ENCODE measurements at regions not wholly inside any gene's neighbourhood (a gene's known extent, or its start where the extent isn't known, plus 50 kb on each side); places are given as distances from the start of the nearest gene placed in this dataset.

- no peak for TF ChIP-seq CTCF (IDR thresholded peaks at IDR 0.05; ENCODE audit: insufficient read depth in 1 of 2, low read depth in 1 of 2, low read length in 1 of 2, severe bottlenecking in 1 of 2, unreplicated experiment in 1 of 2)
- no peaks in the 10 kb centered on the region for H3K27me3 Mint-ChIP-seq (ENCODE audit: insufficient read depth, unreplicated experiment)
- no peak for DNase-seq
- no peaks in the 10 kb centered on the region for H3K9me3 Mint-ChIP-seq (ENCODE audit: unreplicated experiment)
- H3K4me3 ChIP-seq (ENCODE audit: low read depth, low read length): no peak overlapping the region
- POLR2A ChIA-PET: no interaction called here
- no TSS peak for BruUV-seq (replicated peaks)
- no peaks in the 10 kb centered on the region for H3K4me1 ChIP-seq
- no peaks in the 10 kb centered on the region for H3K27me3 ChIP-seq (replicated peaks; ENCODE audit: control insufficient read depth, insufficient read depth, low read length)
- no peak overlapping the region for H3K27ac Mint-ChIP-seq (ENCODE audit: unreplicated experiment)
- CTCF ChIA-PET: no interaction called here
- H3K36me3 Mint-ChIP-seq (ENCODE audit: insufficient read depth, unreplicated experiment): no peaks in the 10 kb centered on the region
- no peaks in the 10 kb centered on the region for H3K36me3 ChIP-seq (ENCODE audit: control insufficient read depth, insufficient read depth, low read length)
- H3K4me1 Mint-ChIP-seq (ENCODE audit: low read depth, unreplicated experiment): no peaks in the 10 kb centered on the region
- no peak overlapping the region for H3K4me3 Mint-ChIP-seq (ENCODE audit: unreplicated experiment)
- intact Hi-C loops (cut with micrococcal nuclease; ENCODE audit: unreplicated experiment): no loop called here
- H3K9me3 ChIP-seq: no peaks in the 10 kb centered on the region
Measured at GRCh38 chr3:20752416-20752815, 566.4 kb upstream of the SGO1 start.

DNA sequence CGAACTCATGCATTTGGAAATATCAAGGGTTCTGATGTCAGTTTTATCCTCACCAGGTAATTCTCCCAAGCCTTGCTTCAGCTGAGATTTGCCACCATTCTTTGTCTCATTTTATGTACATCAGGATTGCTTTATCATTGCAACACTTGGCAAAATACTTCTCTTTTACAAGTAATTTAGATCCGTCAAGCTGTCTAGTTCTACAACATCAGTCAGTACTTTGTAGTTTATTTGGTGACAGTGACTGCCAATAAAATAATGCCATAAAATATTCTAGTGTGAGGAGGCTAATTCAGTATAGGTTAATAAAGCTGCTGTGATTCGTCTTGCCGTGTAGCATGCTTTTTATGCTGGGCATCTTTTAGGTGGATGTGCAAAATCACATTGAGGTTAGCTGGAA, 565.3 kb upstream of the SGO1 start:
- Histone ChIP-seq H3K36me3 (ENCODE audit: control insufficient read depth, insufficient read depth, low read length) (no peaks in the 10 kb centered on the region), H3K4me3 (ENCODE audit: low read depth, low read length) (no peak overlapping the region), H3K9me3 (no peaks in the 10 kb centered on the region), H3K4me1 (no peaks in the 10 kb centered on the region), H3K27me3 (replicated peaks; ENCODE audit: control insufficient read depth, insufficient read depth, low read length) (no peaks in the 10 kb centered on the region)
- H3K27me3 Mint-ChIP-seq (ENCODE audit: insufficient read depth, unreplicated experiment): no peaks in the 10 kb centered on the region
- no peak overlapping the region for H3K27ac Mint-ChIP-seq (ENCODE audit: unreplicated experiment)
- no peak for DNase-seq
- no peaks in the 10 kb centered on the region for H3K9me3 Mint-ChIP-seq (ENCODE audit: unreplicated experiment)
- H3K4me1 Mint-ChIP-seq (ENCODE audit: low read depth, unreplicated experiment): no peaks in the 10 kb centered on the region
- no peak for TF ChIP-seq CTCF (IDR thresholded peaks at IDR 0.05; ENCODE audit: insufficient read depth in 1 of 2, low read depth in 1 of 2, low read length in 1 of 2, severe bottlenecking in 1 of 2, unreplicated experiment in 1 of 2)
- no peak overlapping the region for H3K4me3 Mint-ChIP-seq (ENCODE audit: unreplicated experiment)
- H3K36me3 Mint-ChIP-seq (ENCODE audit: insufficient read depth, unreplicated experiment): no peaks in the 10 kb centered on the region
- intact Hi-C loops (cut with micrococcal nuclease; ENCODE audit: unreplicated experiment): no loop called here
- ChIA-PET POLR2A (no interaction called here), CTCF (no interaction called here)
- BruUV-seq (replicated peaks): no TSS peak

DNA sequence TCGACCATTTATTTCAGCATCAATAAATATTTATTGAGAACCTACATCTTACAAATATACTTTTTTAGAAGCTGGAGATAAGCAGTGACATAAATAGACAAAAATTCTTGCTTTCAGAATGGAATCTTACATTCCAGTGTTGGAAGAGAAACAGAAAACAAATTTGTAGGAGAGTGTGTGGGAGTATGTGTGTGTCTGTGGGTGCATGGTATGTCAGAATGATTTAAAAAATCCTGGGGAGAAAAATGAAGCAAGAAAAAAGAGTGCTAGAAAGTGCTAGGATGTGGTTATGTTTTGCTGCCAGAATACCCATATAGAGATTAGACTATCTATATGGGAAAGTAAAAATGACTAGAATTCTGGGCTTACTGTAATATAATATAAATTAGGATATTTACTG, 561.7 kb upstream of the SGO1 start:
- H3K36me3 Mint-ChIP-seq (ENCODE audit: insufficient read depth, unreplicated experiment): no peaks in the 10 kb centered on the region
- TF ChIP-seq CTCF (IDR thresholded peaks at IDR 0.05; ENCODE audit: insufficient read depth in 1 of 2, low read depth in 1 of 2, low read length in 1 of 2, severe bottlenecking in 1 of 2, unreplicated experiment in 1 of 2): no peak
- H3K36me3 ChIP-seq (ENCODE audit: control insufficient read depth, insufficient read depth, low read length): no peaks in the 10 kb centered on the region
- no peaks in the 10 kb centered on the region for H3K4me1 Mint-ChIP-seq (ENCODE audit: low read depth, unreplicated experiment)
- POLR2A ChIA-PET: no interaction called here
- H3K4me3 Mint-ChIP-seq (ENCODE audit: unreplicated experiment): no peak overlapping the region
- H3K4me3 ChIP-seq (ENCODE audit: low read depth, low read length): no peak overlapping the region
- no peaks in the 10 kb centered on the region for H3K27me3 ChIP-seq (replicated peaks; ENCODE audit: control insufficient read depth, insufficient read depth, low read length)
- H3K27me3 Mint-ChIP-seq (ENCODE audit: insufficient read depth, unreplicated experiment): no peaks in the 10 kb centered on the region
- no peaks in the 10 kb centered on the region for H3K9me3 Mint-ChIP-seq (ENCODE audit: unreplicated experiment)
- CTCF ChIA-PET: no interaction called here
- H3K27ac Mint-ChIP-seq (ENCODE audit: unreplicated experiment): no peak overlapping the region
- no peaks in the 10 kb centered on the region for H3K9me3 ChIP-seq
- no peak for DNase-seq
- H3K4me1 ChIP-seq: no peaks in the 10 kb centered on the region
- no TSS peak for BruUV-seq (replicated peaks)
- intact Hi-C loops (cut with micrococcal nuclease; ENCODE audit: unreplicated experiment): no loop called here

Measured in Caco-2 (cell line).